Uterus (tissue), 2 donors: ENCODE measurements at regions not wholly inside any gene's neighbourhood (a gene's known extent, or its start where the extent isn't known, plus 50 kb on each side); places are given as distances from the start of the nearest gene placed in this dataset.

Source experiments
- POLR2A ChIP-seq, 2 donors: fragments of 450-650 bp; IDR thresholded peaks; one replicate each; pipeline ENCODE4 v1.6.1; 2016; ENCODE audit warnings: antibody characterized with exemption in 2 of 2, mild to moderate bottlenecking in 1 of 2, moderate library complexity in 1 of 2
- TF ChIP-seq, protein P1 (sequence below), 4 experiments: fragments of 200-600 bp in 2 of 4; fragments of 450-650 bp in 2 of 4; sonication (generic) in 2 of 4; IDR thresholded peaks; one replicate each; pipeline ENCODE4 v1.5.1; 2016 to 2019; ENCODE audit warnings: antibody characterized with exemption in 4 of 4, mild to moderate bottlenecking in 2 of 4, moderate library complexity in 1 of 4

DNA sequence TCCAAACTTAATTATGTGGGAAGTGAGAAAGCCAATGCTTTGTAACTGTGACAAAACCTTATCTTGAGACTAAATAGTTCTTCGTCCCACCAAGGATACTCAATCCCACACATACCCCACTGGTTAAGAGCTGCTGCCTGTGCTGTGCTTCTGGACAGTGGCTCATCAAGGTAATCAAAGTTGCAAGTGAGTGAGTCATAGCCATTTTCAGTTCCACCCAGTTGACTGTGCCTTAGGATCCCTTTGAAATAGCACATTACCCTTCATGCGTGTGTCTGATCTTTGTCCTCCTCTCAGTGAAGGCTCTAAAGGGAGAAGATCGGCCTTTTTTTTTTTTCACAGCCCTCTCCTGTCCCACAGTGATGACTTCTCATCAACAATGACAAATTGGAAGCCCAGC is 706.0 kb upstream of the AUTS2 start:
- TF ChIP-seq, protein P1, sequence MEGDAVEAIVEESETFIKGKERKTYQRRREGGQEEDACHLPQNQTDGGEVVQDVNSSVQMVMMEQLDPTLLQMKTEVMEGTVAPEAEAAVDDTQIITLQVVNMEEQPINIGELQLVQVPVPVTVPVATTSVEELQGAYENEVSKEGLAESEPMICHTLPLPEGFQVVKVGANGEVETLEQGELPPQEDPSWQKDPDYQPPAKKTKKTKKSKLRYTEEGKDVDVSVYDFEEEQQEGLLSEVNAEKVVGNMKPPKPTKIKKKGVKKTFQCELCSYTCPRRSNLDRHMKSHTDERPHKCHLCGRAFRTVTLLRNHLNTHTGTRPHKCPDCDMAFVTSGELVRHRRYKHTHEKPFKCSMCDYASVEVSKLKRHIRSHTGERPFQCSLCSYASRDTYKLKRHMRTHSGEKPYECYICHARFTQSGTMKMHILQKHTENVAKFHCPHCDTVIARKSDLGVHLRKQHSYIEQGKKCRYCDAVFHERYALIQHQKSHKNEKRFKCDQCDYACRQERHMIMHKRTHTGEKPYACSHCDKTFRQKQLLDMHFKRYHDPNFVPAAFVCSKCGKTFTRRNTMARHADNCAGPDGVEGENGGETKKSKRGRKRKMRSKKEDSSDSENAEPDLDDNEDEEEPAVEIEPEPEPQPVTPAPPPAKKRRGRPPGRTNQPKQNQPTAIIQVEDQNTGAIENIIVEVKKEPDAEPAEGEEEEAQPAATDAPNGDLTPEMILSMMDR (IDR thresholded peaks at IDR 0.05): no peak
- no peak for TF ChIP-seq POLR2A (IDR thresholded peaks at IDR 0.05)
